Left forelimb (tissue), 1 donor: ENCODE measurements at regions not wholly inside any gene's neighbourhood (a gene's known extent, or its start where the extent isn't known, plus 50 kb on each side); places are given as distances from the start of the nearest gene placed in this dataset.

Experiments used
- DNase-seq: peaks from one replicate; pipeline ENCODE4 v3.0.0-alpha.2; 2018; ENCODE audit warnings: low spot score

GRCh38 chr13:68292601-68293000 lies 1062.5 kb upstream of the PCDH9 start:
- DNase-seq = no peak

- no peak for DNase-seq
Measured at GRCh38 chr13:68291595-68291994, 1061.5 kb upstream of the PCDH9 start.

- no peak for DNase-seq
Measured at GRCh38 chr13:68275758-68276157, 1045.6 kb upstream of the PCDH9 start.

- DNase-seq = no peak
Measured at GRCh38 chr13:68272652-68273051, 1042.5 kb upstream of the PCDH9 start.

GRCh38 chr13:68264692-68265091 lies 1034.6 kb upstream of the PCDH9 start:
- DNase-seq = no peak

GRCh38 chr13:68261105-68261504 lies 1031.0 kb upstream of the PCDH9 start:
- DNase-seq = no peak

- no peak for DNase-seq
Measured at GRCh38 chr13:68257111-68257842, 1027.1 kb upstream of the PCDH9 start.

GRCh38 chr13:68254151-68254550 lies 1024.0 kb upstream of the PCDH9 start:
- no peak for DNase-seq

- DNase-seq = no peak
Measured at GRCh38 chr13:68234274-68234673, 1004.1 kb upstream of the PCDH9 start.

GRCh38 chr13:68232351-68233130 lies 1002.4 kb upstream of the PCDH9 start:
- no peak for DNase-seq

GRCh38 chr13:68214691-68215415 lies 984.7 kb upstream of the PCDH9 start:
- no peak for DNase-seq

- DNase-seq = no peak
Measured at GRCh38 chr13:68199271-68199670, 969.1 kb upstream of the PCDH9 start.

GRCh38 chr13:68190818-68191217 lies 960.7 kb upstream of the PCDH9 start:
- DNase-seq = no peak

GRCh38 chr13:68185444-68186141 lies 955.5 kb upstream of the PCDH9 start:
- no peak for DNase-seq

- no peak for DNase-seq
Measured at GRCh38 chr13:68176475-68176874, 946.3 kb upstream of the PCDH9 start.

- DNase-seq = no peak
Measured at GRCh38 chr13:68174893-68175292, 944.8 kb upstream of the PCDH9 start.

GRCh38 chr13:68173111-68173510 lies 943.0 kb upstream of the PCDH9 start:
- no peak for DNase-seq

GRCh38 chr13:68170961-68171360 lies 940.8 kb upstream of the PCDH9 start:
- no peak for DNase-seq

- no peak for DNase-seq
Measured at GRCh38 chr13:68168448-68168847, 938.3 kb upstream of the PCDH9 start.

- DNase-seq = no peak
Measured at GRCh38 chr13:68160466-68160865, 930.3 kb upstream of the PCDH9 start.

- no peak for DNase-seq
Measured at GRCh38 chr13:68152414-68152813, 922.3 kb upstream of the PCDH9 start.

GRCh38 chr13:68145852-68146251 lies 915.7 kb upstream of the PCDH9 start:
- DNase-seq = no peak
